T1000 (cell line): ENCODE measurements at regions not wholly inside any gene's neighbourhood (a gene's known extent, or its start where the extent isn't known, plus 50 kb on each side); places are given as distances from the start of the nearest gene placed in this dataset.
"Not testable (repeated sequence)": the region's sequence is repeated elsewhere in the genome, so short reads cannot be mapped to it uniquely, and the experiment has no call there.

Experiments used
- DNase-seq: peaks from one replicate; lab custom pipeline; 2025; ENCODE audit warnings: mixed read lengths; lab: John Stamatoyannopoulos, UW

- DNase-seq: no peak
Measured at GRCh38 chr2:58767828-58768714, 526.9 kb upstream of the FANCL start.

GRCh38 chr2:58764338-58765104, 523.4 kb upstream of the FANCL start:
- DNase-seq: no peak

GRCh38 chr2:58762176-58762781, 521.2 kb upstream of the FANCL start:
- DNase-seq: peak; percentile 38

GRCh38 chr2:58757971-58758370, 516.8 kb upstream of the FANCL start:
- no peak for DNase-seq

GRCh38 chr2:58756336-58756735, 515.2 kb upstream of the FANCL start:
- DNase-seq: no peak

GRCh38 chr2:58752507-58752906, 511.4 kb upstream of the FANCL start:
- DNase-seq: not testable (repeated sequence)

- not testable (repeated sequence) for DNase-seq
Measured at GRCh38 chr2:58751676-58752075, 510.6 kb upstream of the FANCL start.

GRCh38 chr2:58749041-58749440, 507.9 kb upstream of the FANCL start:
- no peak for DNase-seq

- DNase-seq: not testable (repeated sequence)
Measured at GRCh38 chr2:58745334-58745733, 504.2 kb upstream of the FANCL start.

- DNase-seq: no peak
Measured at GRCh38 chr2:58740426-58740825, 499.3 kb upstream of the FANCL start.

GRCh38 chr2:58739033-58739432, 497.9 kb upstream of the FANCL start:
- DNase-seq: no peak

GRCh38 chr2:58734365-58734764, 493.2 kb upstream of the FANCL start:
- no peak for DNase-seq

- DNase-seq: no peak
Measured at GRCh38 chr2:58732999-58733398, 491.9 kb upstream of the FANCL start.

GRCh38 chr2:58731488-58731869, 490.4 kb upstream of the FANCL start:
- DNase-seq: no peak

- DNase-seq: no peak
Measured at GRCh38 chr2:58730764-58731487, 489.8 kb upstream of the FANCL start.

- no peak for DNase-seq
Measured at GRCh38 chr2:58727981-58728656, 487.0 kb upstream of the FANCL start.

- DNase-seq: no peak
Measured at GRCh38 chr2:58721912-58722591, 480.9 kb upstream of the FANCL start.

- no peak for DNase-seq
Measured at GRCh38 chr2:58720770-58721697, 479.9 kb upstream of the FANCL start.

GRCh38 chr2:58720033-58720769, 479.1 kb upstream of the FANCL start:
- DNase-seq: no peak
